ENCODE measurements at regions not wholly inside any gene's neighbourhood (a gene's known extent, or its start where the extent isn't known, plus 50 kb on each side); places are given as distances from the start of the nearest gene placed in this dataset.

DNA sequence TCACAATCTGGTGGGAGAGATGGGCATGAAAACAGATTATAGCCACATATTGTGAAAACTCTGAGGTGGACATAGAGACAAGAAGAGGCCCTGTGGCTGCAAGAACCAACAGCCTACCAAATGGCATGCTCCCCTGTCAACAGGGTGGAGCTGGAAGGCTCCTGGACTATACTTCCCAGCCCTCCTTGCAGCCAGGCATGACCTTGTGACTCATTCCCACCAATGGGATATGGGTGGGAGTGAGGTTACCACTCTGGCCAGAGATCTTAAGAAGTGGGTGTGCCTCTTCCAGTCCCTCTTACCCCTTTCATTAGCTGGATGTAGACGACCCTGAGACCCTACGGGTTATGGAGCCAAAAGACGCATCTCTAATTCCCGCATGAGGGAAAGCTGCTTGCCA lies 126.4 kb upstream of the ZBED5 start:
- intact Hi-C loops (cut with DNase I), result no loop called here
- no peak overlapping the region for H3K4me3 ChIP-seq
- DNase-seq (ENCODE audit: extremely low spot score in 2 of 2), result no peak

DNA sequence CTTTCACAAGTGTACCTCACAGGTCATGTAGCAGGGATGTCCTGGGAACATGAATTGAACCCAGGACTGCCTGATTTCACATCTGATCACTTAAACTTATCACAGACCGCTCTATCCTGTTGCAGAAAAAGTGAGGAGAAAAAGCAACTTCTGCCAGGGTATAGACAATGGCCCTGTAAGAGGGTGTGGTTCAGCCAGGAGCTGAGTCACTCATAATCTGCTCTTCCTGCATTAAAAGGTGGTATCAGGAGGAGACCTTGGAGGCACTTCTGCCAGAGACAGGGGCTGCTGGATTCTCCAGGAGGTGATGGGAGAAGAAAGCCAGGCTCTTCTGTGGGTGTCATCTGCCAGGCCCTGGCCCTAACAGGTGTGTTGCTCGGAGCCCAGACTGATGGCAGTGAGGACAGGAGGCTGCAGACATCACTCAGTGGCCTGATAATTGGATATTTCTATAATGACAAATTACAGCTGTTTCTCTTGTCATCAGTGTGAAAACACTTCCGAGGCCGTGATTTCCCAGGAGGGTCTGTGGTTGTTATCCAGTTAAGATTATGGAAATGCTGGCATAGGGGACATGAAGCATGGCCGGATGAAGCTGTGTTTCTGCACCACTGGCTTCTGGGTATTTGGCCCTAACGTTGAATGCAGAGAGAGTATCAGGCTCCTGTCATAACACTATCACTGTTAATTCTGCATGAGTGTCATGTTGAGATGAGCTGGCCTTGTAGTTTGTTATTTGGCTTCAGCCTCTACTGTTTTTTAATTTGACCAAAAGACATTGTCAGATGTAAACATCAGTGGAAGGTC lies 125.1 kb upstream of the ZBED5 start:
- TF ChIP-seq POLR2AphosphoS5 (IDR thresholded peaks at IDR 0.05; ENCODE audit: insufficient read depth in 1 of 2, low read depth in 1 of 2) (no peak), POLR2A (IDR thresholded peaks at IDR 0.05) (no peak)
- TF ChIP-seq, protein P1, sequence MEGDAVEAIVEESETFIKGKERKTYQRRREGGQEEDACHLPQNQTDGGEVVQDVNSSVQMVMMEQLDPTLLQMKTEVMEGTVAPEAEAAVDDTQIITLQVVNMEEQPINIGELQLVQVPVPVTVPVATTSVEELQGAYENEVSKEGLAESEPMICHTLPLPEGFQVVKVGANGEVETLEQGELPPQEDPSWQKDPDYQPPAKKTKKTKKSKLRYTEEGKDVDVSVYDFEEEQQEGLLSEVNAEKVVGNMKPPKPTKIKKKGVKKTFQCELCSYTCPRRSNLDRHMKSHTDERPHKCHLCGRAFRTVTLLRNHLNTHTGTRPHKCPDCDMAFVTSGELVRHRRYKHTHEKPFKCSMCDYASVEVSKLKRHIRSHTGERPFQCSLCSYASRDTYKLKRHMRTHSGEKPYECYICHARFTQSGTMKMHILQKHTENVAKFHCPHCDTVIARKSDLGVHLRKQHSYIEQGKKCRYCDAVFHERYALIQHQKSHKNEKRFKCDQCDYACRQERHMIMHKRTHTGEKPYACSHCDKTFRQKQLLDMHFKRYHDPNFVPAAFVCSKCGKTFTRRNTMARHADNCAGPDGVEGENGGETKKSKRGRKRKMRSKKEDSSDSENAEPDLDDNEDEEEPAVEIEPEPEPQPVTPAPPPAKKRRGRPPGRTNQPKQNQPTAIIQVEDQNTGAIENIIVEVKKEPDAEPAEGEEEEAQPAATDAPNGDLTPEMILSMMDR (IDR thresholded peaks at IDR 0.05), result no peak
- no peak overlapping the region for H3K4me3 ChIP-seq

More for the DNA sequence above, 126.4 kb upstream of the ZBED5 start:
- Histone ChIP-seq H3K36me3 (no peaks in the 10 kb centered on the region), H3K27me3 (no peaks in the 10 kb centered on the region), H3K9me3 (no peaks in the 10 kb centered on the region), H3K27ac (no peak overlapping the region), H3K4me1 (no peaks in the 10 kb centered on the region)
- no peak for TF ChIP-seq POLR2A (IDR thresholded peaks at IDR 0.05)
- TF ChIP-seq, protein P1 (IDR thresholded peaks at IDR 0.05), result no peak
- no peak for TF ChIP-seq POLR2AphosphoS5 (IDR thresholded peaks at IDR 0.05; ENCODE audit: insufficient read depth in 1 of 2, low read depth in 1 of 2)

DNA sequence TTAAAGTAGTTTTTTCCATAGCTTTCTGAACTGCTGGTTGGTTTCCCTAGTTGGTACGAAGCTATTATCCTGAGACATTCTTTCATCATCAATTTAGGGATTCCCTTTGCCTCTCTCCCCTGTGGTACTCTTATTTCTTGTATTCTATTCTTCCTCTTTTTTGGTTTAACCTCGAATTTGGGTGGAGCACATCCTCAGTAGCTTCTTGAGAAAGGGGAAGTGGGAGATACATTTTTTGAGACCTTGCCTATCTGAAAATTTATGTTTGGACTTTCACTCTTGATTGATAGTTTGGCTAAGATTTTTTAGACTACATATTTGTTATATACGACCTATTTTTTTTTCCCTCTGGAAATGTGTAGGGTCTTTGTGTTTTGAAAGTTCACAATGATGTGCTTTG lies 121.7 kb upstream of the ZBED5 start:
- TF ChIP-seq POLR2A (IDR thresholded peaks at IDR 0.05) (no peak), POLR2AphosphoS5 (IDR thresholded peaks at IDR 0.05; ENCODE audit: insufficient read depth in 1 of 2, low read depth in 1 of 2) (no peak)
- TF ChIP-seq, protein P1 (IDR thresholded peaks at IDR 0.05), result no peak
- H3K27ac ChIP-seq, result no peak overlapping the region
- no peak for DNase-seq (ENCODE audit: extremely low spot score in 2 of 2)
- no peaks in the 10 kb centered on the region for H3K9me3 ChIP-seq
- no peaks in the 10 kb centered on the region for H3K27me3 ChIP-seq
- no peak overlapping the region for H3K4me3 ChIP-seq
- H3K4me1 ChIP-seq, result no peaks in the 10 kb centered on the region
- intact Hi-C loops (cut with DNase I), result no loop called here
- no peaks in the 10 kb centered on the region for H3K36me3 ChIP-seq

More for the DNA sequence above, 125.1 kb upstream of the ZBED5 start:
- no peak overlapping the region for H3K27ac ChIP-seq
- no peaks in the 10 kb centered on the region for H3K36me3 ChIP-seq
- no peaks in the 10 kb centered on the region for H3K9me3 ChIP-seq
- no peak for DNase-seq (ENCODE audit: extremely low spot score in 2 of 2)
- H3K27me3 ChIP-seq, result no peaks in the 10 kb centered on the region
- no peaks in the 10 kb centered on the region for H3K4me1 ChIP-seq
- intact Hi-C loops (cut with DNase I), result no loop called here

DNA sequence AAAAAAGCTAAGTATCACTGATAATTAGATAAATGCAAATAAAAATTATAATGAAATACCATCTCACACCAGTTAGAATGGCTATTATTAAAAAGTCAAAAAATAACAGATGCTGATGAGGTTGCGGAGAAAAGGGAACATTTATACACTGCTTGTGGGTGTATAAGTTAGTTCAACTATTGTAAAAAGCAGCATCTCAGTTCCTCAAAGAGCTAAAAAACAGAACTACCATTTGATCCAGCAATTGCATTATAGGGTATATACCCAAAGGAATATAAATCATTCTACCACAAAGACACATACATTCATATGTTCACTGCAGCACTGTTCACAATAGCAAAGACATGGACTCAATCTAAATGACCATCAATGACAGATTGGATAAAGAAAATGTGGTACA lies 120.3 kb upstream of the ZBED5 start:
- intact Hi-C loops (cut with DNase I), result no loop called here
- H3K4me3 ChIP-seq, result no peak overlapping the region
- H3K9me3 ChIP-seq, result no peaks in the 10 kb centered on the region
- H3K4me1 ChIP-seq, result no peaks in the 10 kb centered on the region
- H3K27ac ChIP-seq, result no peak overlapping the region
- no peak for DNase-seq (ENCODE audit: extremely low spot score in 2 of 2)
- TF ChIP-seq POLR2A (IDR thresholded peaks at IDR 0.05) (no peak), POLR2AphosphoS5 (IDR thresholded peaks at IDR 0.05; ENCODE audit: insufficient read depth in 1 of 2, low read depth in 1 of 2) (no peak)
- TF ChIP-seq, protein P1 (IDR thresholded peaks at IDR 0.05), result no peak
- no peaks in the 10 kb centered on the region for H3K27me3 ChIP-seq
- no peaks in the 10 kb centered on the region for H3K36me3 ChIP-seq

DNA sequence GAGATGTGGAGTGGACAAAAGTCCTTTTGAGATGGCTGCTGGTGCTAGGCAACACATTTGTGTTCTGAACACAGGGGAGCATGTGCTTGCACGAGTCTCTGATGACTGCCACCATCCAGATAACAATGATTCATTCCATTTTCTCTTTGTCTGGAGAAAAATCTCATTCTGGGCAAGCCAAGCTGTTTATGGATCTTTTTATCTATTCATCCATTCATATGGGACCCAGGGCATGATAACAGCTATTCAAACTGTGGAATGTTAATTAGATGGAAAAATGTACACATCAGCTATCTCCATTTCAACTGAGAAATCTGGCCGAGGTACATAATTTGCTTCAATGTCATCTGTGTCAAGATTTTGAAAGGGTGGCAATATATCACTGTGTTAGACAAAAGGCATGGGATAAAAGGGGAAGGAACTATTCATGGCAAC lies 117.5 kb upstream of the ZBED5 start:
- no peak for DNase-seq (ENCODE audit: extremely low spot score in 2 of 2)
- intact Hi-C loops (cut with DNase I), result no loop called here

More for the DNA sequence above, 117.5 kb upstream of the ZBED5 start:
- Histone ChIP-seq H3K36me3 (no peaks in the 10 kb centered on the region), H3K4me1 (no peaks in the 10 kb centered on the region), H3K4me3 (no peak overlapping the region), H3K27me3 (no peaks in the 10 kb centered on the region), H3K9me3 (no peaks in the 10 kb centered on the region), H3K27ac (no peak overlapping the region)
- no peak for TF ChIP-seq POLR2A (IDR thresholded peaks at IDR 0.05)
- no peak for TF ChIP-seq POLR2AphosphoS5 (IDR thresholded peaks at IDR 0.05; ENCODE audit: insufficient read depth in 1 of 2, low read depth in 1 of 2)
- TF ChIP-seq, protein P1 (IDR thresholded peaks at IDR 0.05), result no peak

Measured in vagina (tissue), 2 donors.